NCI-H446 treated with DMSO at 0.1 percent for 48 hours (cell line): ENCODE measurements at regions not wholly inside any gene's neighbourhood (a gene's known extent, or its start where the extent isn't known, plus 50 kb on each side); places are given as distances from the start of the nearest gene placed in this dataset.

Experiments used
- DNase-seq: peaks from one replicate; lab custom pipeline; 2025; lab: John Stamatoyannopoulos, UW

DNA sequence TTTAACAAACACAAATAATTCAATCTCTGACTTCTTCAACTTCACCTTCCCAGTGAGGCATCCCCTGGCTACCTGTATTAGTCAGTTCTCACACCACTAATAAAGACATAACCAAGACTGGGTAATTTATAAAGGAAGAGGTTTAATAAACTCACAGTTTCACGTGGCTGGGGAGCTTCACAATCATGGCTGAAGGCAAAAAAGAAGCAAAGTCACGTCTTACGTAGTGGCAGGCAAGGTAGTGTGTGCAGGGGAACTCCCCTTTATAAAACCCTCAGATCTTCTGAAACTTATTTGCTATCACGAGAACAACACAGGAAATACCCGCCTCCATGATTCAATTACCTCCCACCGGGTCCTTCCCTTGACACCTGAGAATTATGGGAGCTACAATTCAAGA, 478.5 kb downstream of the ADGRL2 start:
- no peak for DNase-seq

GRCh38 chr1:82273816-82274215, 473.1 kb downstream of the ADGRL2 start:
- DNase-seq = no peak

- no peak for DNase-seq
These were observed 468.7 kb downstream of the ADGRL2 start for GRCh38 chr1:82269431-82269830.

DNA sequence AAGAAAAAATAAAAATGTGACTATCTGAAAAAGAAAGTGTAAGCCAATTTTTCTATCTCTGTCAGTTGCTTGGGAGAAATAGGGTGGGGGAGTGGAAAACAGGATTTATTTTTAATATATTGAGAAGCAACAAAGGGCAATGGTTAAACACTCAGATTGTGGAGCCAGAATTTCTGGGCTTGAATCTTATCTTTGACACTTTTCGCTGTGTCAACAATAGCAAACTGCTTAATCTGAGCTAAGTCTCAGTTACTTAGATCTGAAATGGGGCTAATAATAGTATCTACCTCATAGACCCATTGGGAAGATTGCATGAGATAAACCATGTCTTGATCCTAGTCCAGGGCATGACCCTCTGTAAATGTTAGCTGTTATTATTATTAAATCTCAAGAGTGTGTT, 468.1 kb downstream of the ADGRL2 start:
- DNase-seq = no peak

DNA sequence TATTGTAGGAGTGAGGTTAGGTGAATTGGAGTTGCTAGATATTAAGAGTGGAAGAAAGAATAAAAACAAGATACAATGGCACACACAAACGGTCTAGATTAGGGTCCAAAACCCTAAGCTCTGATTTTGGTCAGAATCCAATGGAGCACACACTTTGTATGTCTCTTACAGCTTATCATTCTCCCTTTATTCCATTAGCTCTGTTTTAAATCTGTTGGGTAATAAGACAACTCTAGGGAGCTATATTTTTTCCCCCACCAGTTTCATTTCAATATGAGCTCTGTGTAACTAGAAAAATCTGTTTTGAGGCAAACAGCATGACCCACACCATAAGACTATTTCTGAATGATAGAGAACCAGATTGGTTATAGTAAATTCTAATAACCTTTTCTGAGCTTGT, 465.6 kb downstream of the ADGRL2 start:
- DNase-seq = no peak

- no peak for DNase-seq
These were observed 464.7 kb downstream of the ADGRL2 start for GRCh38 chr1:82265436-82265835.

GRCh38 chr1:82264802-82265201, 464.1 kb downstream of the ADGRL2 start:
- no peak for DNase-seq

GRCh38 chr1:82263396-82263795, 462.7 kb downstream of the ADGRL2 start:
- DNase-seq = no peak

- peak; percentile 41 for DNase-seq
These were observed 459.9 kb downstream of the ADGRL2 start for GRCh38 chr1:82260666-82261065.

DNA sequence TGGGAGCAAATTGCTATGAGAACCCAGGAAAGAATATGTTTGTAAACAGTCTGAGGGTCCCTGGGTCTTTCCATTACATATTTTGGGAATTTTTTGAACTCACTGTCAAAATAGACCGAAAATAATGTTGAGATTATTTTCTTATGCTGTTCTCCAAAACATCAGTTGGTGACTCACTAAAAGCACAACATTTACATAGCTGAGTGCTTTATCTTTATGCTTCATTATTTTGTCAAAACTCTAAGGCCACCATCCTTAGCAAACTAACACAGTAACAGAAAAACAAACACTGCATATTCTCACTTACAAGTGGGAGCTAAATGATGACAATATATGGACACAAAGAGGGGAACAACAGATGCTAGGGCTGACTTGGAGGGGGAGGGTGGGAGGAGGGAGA, 459.3 kb downstream of the ADGRL2 start:
- no peak for DNase-seq

GRCh38 chr1:82258887-82259286, 458.2 kb downstream of the ADGRL2 start:
- DNase-seq = no peak

DNA sequence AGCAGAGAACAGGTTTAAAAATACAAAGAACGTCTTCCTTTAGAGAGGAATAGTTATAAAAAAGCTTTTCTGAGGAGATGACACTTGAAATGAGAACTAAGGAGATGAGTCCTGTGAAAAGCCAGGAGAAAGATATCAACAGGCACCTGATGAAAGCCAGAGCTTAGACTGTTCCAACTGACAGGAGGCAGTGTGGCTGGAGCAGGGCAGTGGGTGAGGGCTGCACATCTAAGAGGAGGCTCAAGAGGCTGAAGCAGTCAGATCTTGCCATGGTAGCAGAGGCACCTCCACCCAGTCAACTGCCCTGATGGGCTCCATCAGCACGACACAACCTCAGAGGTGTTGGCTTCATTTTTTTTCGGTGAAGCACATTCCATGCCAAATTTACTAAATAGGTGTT, 445.3 kb downstream of the ADGRL2 start:
- no peak for DNase-seq

DNA sequence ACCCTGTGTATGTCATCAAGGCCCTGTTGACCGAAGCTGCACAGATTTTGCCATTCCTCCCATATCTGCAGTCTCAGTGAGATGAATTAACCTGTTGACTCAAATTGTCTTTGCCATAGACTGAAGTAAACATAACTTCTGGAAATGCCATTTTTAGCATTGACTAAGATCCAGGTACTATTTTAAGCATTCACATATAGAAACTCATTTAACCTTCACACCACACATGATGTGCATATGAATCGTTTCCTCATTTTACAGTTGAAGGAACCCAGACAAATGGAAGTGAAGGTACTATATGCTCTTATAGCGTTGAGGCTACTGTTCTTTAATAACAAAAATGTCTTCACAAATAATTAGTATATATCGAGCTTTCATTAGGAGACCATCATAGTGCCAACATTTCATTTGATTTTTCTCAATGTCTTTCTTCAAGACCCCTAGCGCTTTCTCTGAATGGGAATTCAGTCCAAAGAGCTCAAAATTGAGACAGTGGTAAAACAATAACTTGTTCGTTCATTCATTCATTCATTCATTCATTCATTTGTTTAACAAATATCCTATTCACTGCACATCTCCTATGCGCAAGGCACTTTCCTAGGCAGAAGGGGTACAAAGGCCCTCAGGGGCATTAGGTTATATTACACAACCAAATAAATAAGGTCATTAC, 444.7 kb downstream of the ADGRL2 start:
- DNase-seq = no peak

DNA sequence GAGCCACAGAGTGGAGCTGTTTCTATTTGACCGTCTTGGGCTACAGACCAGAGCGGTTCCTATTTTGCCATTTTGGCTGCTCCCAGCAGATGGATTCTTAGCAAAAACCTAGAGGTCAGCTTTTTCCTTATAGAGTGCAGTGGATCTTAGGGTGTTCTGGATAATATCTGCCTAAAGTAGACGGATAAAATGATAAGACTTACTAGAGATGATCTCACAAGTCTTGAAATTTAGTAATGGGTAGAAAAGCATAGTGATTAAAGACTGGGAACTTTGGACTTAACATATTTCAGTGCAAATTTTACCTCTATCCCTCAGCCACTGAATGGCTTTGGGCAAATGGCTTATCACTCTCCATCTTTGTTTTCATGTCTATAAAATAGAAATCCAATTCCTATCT, 439.8 kb downstream of the ADGRL2 start:
- no peak for DNase-seq

GRCh38 chr1:82230667-82231066, 429.9 kb downstream of the ADGRL2 start:
- DNase-seq = no peak

DNA sequence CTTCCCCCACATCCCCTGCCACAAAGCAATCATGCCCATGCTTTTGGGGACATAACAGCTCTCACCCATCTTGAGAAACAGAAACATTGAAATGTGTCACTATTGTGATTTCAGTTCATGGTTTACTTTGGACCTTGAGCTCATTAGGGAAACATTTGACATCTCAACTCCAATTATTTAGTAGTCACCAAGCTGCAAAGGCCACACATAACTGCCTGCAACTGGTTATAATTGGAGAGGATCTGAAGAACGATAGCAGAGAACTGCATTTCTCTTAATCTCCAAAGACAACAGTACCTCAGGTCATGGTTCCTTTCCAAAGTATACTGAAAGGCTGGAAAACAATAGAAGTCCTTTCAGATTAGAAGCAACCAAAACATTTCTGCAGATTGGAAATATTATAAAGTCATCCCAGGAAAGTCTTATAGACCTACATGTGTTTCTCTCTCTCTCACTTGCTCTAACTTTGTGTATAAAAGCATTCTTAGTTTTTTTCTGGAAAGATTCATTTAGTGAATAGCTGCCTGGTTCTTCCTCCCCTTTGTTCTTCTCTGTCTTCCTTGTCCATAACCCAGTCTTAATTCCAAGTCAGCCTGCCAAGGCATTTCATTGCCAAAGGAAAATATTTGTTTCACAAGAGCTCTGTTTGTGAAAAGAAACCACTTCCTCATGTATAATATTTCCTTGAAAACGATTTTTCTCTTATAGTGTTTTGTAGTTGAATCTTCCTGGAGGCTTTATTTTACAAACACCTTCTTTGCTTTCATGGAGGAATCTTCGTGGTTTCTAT, 426.8 kb downstream of the ADGRL2 start:
- peak; percentile 49 for DNase-seq

- peak; percentile 96 for DNase-seq
These were observed 425.4 kb downstream of the ADGRL2 start for GRCh38 chr1:82226186-82226505.

DNA sequence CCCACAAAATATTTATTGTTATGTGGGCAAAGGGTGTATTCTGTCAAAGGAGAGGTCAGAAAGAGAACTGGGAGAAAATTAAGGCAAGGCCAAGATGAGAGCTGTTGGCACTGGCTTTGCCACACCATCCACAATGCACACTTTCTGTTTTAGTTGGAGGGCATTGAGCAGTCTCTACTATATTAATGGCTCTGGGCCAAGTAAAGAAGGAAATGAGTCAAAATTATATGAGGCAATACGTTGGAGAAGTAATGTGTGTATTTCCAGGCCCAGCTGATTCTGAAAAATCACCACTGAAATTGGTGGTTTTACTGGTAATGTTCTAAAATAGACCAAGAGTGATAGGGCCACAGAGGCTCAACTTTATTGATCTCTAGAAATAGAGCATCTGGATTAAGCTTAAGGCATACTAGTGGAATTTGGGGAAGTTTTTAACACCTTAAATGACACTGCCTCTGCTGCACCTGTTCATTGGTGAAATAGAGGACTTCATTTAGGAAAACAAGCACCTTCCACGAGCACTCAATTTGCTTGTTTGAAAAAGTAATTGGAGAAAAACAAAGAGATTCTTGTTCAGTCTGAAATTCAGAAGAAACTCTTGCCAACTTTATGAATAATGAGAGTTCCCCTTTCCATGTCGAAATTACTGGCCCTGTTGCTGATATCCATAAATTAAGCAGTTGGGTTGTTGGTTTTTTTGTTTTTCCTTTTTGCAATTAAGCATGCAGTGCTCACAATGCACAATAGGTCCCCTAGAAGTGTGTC, 424.9 kb downstream of the ADGRL2 start:
- peak; percentile 96 for DNase-seq

GRCh38 chr1:82223091-82223490, 422.4 kb downstream of the ADGRL2 start:
- no peak for DNase-seq

DNA sequence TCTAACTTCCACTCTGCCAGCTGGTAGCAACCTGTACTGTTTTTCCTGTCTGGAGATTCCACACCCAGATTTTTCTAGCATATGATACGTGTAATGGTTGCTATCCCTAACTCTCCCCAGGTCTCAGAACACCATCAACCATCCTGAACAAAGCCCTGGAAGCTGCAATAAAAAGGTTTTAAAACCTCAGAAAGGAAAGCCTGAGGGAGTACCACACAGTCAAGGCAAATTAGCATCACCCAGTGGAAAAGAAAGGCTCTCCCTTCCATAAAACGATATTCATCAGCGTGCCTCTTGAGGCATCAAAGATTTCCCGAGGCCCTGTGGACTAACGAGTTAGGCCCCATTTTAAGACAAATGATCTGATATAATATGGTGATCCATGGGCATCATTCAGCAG, 421.0 kb downstream of the ADGRL2 start:
- DNase-seq = no peak

DNA sequence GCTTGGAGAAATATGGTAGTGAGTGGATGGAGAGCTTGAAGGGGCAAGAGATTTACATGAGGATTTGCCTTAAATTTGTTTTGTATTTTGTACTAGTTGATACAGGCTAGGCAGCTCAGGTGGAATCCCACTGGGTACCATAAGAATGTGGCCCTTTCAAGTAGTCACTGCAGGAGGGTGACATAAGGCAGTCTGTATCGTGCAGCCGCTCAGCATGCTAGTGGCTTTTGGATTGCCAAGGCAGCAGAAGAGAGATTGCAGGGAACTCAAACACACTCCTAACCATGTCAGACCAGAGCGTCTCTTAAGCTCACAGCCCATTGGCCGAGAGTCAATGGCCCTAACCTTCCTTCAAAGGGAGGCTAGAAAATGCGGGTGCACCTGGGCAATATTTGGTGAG, 420.0 kb downstream of the ADGRL2 start:
- DNase-seq = no peak

DNA sequence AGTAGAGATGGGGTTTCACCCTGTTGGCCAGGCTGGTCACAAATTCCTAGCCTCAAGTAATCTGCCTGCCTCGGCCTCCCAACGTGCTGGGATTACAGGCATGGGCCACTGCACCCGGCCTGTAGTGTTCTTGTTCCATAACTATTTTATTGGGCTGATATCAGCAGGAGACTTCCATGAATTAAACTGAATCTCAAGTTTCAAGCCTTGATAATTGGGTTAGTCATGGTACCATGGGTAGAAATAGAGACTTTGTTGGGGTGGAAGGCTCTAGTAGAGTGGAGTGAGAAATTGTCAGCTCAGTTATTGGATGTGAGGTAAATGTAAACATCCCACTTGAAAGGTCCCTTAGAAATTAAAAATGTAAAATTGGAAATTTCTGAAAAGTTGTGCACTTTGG, 419.1 kb downstream of the ADGRL2 start:
- no peak for DNase-seq

DNA sequence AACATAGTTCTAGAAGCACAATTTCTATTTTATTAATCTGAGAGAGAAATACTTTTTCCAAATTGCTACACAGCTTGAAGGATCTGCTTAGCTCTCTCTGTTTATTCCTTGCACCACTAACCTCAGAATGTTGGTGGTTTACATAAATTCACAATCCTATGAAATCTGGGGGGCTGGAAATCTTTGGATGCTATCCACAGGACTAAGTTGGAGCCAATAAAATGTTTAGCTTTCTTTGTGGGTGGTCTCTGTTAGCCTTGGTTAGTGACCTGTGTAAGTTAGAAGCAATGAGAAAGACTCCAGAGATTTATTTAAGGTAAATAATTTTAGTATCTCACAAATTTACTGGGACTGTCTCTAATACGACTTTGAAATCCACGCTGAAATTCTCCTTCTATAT, 418.1 kb downstream of the ADGRL2 start:
- DNase-seq = no peak
